ENCODE measurements at regions not wholly inside any gene's neighbourhood (a gene's known extent, or its start where the extent isn't known, plus 50 kb on each side); places are given as distances from the start of the nearest gene placed in this dataset.

DNA sequence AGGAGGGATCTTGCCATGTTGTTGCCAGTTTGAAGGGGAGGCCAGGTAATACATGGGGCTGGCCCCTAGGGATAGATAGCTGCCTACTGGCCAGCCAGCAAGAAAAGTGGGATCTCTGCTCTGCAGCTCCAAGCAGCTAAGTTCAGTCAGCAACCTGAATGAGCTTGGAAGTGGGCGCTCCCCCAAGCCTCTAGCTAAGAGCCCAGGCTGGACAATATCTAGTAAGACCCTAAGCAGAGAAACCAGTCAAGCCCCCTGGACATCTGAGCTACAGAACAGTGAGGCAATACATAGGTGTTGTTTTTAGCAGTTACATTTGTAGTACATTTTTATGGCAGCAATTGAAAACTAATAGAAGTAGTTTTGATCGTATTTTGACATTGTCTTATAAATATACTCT, 409.8 kb upstream of the SMIM21 start:
- no peak for DNase-seq

DNA sequence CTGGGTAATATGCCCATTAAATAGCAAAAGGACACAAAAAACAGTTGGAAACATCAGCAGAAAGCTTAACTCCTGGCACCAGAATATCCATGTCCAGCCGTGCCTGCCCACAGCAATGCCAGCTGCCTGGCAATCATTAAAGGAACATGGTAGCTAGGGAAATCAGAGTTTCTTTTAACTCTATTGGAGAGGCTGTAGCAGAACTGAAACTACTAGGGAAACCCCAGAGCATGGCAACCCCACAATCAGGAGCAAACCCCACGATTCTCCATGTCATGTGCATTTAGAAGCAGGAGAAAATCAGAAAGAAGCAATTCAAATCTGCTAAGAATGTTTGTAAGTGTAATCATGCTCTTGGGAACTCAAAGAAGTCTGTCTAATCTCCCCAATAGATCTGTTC, 409.0 kb upstream of the SMIM21 start:
- no peak for DNase-seq

DNA sequence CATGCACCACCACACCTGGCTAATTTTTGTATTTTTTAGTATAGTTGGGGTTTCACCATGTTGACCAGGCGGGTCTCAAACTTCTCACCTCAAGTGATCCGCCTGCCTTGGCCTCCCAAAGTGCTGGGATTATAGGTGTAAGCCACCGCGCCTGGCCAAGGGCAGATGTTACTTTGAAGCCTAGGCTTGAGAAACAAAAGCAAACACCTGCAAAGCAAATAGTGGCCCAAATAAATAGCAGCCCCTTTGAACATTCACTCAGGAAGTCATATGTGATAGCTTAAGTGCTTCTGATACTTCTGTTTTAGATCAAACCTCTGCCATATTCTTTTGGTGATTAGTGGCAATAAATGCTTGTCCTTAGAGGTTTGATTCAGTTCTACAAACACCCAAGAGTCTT, 404.5 kb upstream of the SMIM21 start:
- DNase-seq: no peak

DNA sequence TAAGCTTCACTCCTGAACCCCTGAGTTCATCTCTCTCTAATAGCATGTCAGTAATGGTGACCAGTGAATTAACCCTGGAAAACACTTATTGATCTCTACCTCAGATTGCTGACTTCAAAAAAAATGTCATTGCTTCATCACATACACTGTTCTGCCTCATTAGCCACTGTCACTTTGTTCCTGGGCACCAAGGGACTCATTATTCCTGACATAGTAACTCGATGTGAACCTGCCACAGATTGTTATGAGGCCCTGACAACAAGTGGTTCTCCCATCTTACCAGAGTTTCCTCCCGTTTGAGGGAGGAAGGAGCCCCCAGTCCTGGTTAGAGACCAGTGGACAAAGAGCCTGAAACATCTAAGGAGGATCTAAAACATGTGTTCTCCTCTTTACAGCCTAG, 403.3 kb upstream of the SMIM21 start:
- DNase-seq: no peak

DNA sequence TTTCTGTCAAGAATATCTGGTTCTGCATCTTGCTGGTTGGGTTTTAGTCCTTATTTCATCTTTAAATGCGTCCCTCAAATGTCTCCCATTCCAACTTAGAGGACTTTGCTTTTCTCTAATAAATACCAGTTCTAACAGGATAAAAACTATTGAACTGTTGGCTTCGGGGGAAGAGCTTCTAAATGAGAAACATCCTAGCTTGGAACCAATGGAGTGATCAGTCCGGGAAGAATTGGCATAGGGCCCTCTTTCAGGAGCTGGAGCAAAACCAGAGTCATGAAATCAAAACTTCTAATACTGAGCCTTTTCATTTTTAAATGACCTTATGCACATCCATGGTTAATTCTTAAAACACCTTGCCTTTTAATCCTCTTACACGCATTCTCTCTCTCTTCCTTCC, 401.6 kb upstream of the SMIM21 start:
- DNase-seq: no peak

DNA sequence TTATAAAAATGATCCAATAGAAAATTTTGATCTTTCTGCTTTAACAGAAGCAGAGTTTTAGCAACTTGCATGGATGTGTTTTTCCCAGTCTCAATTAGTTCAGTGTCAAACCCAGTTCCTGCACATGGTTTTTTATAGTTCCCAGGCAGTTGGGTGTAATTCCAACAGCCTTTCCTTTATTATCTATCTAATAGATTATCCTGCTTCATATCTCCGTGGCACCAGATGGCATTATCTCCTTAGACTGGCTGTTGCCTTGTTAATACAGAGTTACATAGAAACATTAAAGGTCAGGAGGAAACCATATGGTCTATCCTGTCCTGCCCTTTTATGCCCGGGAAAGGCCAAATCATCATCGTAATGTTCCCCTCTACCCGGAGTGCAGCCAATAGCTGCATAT, 400.9 kb upstream of the SMIM21 start:
- DNase-seq: no peak

DNA sequence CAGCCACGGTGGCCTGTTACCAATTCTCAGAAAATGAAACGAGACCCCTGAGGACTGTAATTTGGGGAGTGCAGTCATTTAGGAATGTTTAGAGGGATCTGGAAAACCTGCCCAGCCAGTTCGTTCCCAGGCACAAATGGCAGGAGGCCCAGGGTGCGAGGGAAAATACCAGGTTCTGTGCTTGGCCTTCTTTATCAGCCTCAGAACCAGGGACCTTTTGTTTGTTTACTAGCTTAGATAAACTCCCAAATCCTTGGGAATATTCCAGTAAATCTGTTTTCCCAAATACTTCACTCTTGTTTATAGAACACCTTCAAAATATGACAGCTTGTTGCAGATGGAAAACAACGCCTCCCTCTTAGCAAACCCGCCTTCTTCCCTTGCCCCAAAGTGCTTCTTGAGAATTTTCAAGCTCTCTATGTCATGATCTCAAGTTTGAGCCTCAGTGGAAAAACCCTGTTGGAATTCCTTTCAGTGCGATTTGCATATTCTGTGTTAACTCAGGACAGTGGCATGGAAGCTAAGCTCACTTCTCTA, 400.3 kb upstream of the SMIM21 start:
- no peak for DNase-seq

DNA sequence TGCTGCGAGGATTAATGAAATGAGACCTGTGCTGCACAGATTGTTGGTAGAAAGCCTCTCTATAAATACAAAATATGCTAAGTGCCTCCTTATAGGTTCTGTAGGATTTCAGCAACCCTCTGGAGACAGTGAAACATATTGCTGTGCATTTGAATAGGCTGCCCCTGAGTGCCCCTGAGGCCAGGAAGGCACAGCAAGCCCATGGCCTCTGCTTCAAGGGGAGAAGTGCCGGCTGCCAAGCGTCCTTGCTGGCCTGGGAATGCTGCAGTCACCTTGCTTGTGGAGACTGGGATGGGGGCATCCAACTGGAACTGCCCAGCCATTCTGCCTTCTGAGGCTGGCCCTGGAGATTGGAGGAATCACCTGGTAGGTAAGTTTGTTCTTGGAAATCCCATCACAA, 397.2 kb upstream of the SMIM21 start:
- DNase-seq: no peak

DNA sequence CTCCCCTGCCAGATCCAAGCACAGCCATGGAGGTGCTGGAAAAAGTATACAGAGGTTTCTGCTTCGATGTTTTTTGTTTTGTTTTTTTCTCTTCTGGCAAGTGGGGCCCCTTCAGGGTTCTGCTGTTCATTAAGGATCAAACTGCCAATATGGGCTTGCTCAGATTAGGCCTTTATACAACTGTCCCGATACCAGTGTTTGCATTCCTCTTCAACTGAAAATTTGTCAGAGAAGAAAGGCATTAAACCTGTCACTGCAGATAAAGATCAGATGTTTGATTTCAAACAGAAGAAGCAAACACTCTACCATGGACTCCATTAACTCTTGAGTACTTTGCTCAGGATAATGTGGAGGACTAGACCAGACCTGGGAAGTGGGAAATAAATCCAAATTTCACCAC, 396.0 kb upstream of the SMIM21 start:
- no peak for DNase-seq

DNA sequence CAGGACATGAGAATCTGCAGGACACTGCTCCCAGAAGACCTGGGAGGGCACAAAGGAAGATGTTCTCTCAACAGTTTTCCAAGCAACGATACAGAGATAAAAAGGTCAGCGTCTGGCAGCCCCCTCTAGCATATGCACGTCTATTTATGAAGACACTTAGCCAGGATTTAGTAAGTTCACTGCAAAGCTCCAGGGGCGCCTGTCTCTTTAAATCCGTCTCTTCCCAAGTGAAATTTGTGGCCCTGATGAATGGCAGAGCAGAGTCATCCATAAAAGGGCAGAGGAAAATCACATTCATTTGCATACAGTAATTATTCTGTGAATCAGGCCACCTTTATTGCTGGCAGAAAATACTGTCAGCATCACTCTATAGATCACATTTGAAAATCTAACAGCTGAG, 390.9 kb upstream of the SMIM21 start:
- no peak for DNase-seq

DNA sequence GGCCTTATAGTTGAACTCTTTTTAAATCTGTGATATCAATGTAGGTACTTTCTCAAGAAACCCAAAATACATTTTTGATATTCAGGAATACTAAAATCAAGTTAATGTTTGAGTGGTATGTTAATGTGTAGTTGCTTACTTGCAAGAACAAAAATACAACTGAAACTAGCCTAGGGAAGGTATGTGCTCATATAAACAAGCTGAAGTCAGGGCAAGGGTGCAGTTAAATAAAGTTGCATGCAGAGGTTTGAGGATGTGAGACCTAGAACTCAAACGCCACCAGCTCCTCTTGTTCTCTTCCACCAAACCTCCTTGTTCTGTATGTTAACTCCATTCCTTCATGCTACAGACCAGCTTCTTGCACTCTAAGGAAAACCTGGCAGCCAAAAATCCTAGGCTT, 388.3 kb upstream of the SMIM21 start:
- no peak for DNase-seq

DNA sequence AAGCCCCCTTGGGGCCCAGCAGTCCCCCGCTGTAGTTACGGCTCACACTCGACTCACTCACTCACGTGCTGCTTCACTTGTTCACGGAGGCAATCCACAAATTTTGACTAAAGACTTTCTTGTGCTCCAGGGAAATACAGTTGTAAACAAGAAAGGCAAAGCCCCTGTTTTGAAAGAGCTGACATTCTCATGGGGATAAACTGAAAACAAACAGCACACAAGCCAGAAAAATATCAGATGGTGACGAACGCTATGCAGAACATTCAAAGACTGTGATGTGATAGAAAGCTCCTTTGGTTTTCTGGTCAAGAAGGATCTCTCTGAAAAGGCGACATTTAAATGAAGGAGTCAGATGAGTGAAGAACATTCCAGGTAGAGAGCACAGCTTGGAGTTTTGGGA, 385.3 kb upstream of the SMIM21 start:
- no peak for DNase-seq

DNA sequence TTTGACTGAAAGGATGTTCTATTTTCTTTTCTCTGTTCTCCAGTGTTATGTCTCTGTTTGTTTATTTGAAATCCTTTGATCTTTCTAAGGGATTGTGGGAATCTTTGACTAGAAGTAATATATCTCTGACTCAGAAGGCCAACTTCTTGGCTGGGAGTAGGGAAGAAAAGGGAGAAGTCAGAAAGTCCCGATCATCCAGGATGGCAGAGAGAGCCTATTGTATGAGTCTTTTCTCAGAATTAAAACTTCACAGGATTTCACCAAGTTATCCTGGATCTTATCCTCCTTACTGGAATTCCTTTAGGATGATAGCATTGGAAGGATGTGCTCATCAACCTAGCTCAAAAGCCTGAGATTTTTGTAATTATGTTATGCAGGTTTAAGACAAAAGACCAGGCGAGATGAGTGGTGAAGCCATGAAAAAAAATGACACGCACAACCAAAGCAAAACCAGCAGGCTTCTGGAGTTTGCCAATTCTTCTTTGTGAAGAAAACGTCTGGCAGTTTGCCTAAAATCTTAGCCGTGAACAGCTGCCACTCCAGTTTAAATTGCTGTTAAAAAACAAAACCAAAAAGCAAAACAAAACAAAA, 383.6 kb upstream of the SMIM21 start:
- no peak for DNase-seq

DNA sequence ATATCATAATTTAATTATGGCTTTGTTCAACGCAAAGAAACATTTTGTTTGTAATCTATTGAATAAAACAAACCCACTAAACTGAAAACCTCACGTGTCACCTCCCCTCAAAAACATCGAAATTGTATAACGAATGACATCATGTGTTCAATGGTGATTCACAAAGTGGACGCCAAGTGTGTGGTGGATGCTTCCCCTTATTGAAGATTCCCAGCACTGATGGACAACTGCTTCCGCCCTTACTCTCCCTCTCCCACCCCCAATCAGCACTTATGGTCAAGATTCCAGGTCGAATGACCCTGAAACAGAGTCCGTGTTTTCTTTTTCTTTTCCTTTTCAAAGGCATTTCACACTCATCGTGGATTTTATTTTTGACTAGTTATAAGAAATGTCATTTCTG, 383.0 kb upstream of the SMIM21 start:
- DNase-seq: no peak

DNA sequence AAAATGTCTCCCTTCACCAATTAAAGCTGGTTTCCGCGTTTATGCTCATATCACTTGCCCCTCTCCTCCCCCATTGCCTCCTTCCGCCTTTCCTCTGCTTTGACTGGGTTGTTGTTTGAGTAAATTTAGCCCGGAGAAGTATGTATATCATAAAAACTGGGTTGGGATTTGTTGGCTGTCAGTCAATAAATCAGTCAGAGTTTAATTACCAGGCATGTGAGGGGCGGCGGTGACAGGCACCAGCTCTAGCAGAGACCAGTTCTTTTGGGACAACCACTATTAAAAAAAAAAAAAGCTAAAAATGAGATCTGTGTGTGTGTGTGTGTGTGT, 382.4 kb upstream of the SMIM21 start:
- DNase-seq: no peak

DNA sequence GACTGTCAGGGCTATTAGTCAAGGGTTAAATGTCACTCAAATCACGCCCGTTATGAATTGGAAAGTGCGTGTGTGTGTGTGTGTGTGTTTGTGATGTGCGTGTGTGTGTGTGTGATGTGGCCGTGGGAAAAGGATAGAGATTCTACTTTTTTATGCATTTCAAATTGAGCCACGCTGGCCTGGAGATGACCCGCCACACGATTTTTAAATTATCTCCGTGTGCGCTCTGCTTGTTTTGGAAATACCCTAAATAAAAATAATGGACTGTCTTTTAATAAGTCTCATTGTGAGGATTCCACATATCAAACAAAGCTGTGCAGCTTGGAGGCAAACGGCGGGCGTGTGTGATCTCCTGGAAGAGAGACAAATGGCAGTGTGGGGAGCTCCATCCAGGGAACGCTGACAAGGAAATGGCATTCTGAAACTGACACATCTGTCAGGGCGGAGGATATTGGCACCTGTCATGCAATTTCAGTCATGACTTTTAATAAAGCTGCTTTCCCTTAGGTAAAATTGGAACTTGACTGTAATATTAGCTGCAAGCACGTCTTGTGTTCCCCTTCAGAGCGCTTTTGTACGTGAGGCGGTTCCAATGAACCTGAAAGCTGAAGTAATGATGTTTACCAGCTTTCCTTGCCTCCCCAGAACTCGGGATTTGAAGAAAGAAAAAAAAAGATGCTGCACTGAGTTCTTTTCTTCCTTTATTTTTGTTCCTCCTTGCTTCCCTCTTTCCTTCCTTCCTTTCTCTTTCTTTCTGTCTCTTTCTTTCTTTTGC, 381.8 kb upstream of the SMIM21 start:
- DNase-seq: no peak

DNA sequence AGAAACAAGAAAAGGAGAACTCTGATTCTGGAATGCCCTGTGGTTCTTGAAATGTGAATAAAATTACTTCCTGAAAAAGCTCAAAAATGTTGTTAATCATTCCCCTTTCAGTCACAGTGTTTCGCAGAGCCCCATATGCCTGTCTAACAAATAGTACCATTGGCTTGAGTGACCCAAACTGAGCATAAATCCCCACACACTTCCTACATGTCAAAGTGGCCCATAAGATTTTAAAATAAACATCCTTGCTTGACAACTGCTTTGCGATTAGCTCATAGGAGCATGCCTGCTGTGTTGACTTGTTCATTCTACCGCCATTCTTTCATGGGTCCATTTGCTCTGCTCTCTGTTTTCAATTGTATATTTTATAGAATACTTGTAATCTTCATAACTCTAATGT, 377.8 kb upstream of the SMIM21 start:
- DNase-seq: no peak

DNA sequence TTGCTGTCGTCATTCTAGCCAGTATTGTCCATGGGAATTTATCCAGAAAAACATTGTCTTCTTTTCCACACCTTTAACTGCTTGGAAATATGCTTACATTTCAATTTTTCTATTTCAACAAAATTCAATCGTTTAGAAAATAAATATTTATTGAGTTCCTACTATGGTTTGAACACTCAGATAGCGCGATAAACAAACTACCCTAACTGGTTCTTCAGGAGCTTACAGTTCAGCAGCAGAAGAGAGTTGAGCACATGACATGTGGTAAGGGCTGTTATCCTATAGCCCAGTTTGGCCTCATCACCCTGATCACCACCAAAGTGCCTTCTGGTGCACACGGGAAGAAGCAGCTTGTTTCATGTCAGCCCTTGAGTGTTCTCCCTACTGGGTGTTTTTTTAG, 375.2 kb upstream of the SMIM21 start:
- DNase-seq: no peak

DNA sequence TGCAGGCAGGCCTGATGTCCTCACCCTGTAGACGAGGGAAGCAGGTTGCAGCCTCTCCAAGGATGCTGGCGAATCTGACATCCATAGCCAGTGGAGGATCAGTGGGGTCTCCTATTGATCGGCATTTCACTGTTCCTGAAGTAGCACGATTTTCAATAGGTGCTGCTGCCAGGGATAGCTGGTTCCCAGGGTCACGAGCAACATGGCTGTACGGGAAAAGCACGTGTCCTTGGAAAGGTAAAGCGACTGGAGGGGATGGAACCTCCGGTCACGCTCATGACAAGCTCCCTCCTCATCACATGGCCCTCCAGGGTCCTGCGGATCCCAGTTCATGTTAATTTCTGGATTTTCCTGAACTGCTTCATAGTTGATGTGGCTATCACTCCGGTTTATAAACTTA, 373.7 kb upstream of the SMIM21 start:
- no peak for DNase-seq

DNA sequence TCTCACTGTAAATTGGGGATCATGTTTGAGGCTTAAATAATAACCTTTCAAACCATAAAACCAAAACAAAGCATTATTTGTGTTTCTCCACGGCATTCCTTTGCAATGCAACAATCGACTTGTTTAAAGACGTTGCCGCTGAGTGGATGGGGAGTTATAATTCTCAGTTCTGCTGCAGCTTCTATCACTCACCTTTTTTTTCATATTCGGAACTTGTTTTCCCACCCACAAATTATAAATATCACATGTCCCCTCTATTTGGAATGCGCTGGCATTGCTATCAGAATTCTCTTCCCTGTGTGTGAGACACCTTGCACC, 372.8 kb upstream of the SMIM21 start:
- DNase-seq: no peak

DNA sequence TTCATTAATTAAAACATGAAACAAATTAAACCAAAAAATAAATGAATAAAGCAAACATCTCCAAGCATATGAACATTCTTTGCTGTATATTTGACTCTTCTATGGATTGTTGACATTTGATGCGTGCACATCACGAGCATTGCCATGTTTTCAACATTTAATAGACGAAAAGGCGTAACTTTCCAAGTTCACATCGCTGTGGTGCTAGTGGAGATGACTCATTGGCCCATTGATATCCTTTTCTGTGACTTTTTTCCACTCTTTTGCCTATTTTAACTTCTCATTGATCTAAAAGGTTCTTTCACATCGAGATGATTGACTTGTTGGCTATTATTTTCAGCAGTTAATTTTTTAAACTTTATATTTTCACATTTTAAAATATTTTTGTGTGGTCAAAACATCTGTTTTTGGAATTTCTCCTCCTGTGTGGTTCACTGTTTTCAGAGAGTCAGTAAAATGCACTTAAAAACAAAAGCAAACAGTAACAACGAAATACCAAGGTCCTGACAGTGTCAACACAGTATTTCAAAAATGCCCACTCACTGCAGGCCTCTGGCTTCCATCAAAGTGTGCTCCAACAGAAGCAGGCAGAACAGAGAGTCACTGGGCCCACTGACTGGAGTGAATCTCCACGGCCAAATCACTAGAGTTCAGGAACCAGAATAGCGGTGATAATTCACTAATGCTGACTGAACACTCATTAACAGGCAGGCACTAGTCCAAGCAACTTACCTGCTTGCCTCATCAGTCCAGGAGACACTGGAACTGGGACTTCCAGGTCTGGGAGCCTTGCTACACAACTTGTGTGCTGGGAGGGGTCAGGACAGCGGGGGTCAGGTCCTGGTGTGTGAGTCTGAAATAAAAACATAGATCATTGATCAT, 372.2 kb upstream of the SMIM21 start:
- no peak for DNase-seq

DNA sequence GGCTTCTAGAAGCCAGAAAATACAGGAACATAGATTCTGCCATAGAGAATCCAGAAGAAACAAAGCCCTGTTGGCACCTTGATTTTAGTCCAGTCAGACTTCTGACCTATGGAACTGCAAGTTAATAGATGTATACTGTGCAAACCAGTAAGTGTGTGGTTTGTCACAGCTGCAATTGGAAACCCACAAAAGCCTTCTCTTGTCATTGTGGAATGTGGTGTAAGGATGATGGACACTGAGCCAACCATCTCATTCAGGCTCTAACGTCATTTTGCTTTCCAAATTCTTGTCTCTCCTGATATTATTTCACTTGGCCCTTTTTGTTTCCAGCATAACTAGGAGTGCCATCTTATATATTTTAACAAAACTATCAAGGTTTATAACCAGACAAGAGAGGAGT, 369.5 kb upstream of the SMIM21 start:
- DNase-seq: no peak

DNA sequence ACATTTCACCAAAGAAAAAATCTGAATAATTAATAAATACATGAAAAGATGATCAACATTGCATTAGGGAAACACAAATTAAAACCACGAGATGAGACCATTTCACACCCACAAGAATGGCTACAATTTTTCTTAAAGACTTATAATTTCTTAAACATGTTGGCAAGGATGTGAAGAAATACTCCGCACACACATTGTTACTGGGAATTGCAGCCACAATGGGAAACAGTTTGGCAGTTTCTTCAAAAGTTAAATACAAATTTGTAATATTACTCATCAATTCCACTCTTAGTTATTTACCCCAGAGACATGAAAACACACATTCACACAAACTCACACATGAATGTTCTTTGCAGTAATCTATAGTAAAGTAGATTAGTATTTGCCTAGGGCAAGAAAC, 363.3 kb upstream of the SMIM21 start:
- no peak for DNase-seq

DNA sequence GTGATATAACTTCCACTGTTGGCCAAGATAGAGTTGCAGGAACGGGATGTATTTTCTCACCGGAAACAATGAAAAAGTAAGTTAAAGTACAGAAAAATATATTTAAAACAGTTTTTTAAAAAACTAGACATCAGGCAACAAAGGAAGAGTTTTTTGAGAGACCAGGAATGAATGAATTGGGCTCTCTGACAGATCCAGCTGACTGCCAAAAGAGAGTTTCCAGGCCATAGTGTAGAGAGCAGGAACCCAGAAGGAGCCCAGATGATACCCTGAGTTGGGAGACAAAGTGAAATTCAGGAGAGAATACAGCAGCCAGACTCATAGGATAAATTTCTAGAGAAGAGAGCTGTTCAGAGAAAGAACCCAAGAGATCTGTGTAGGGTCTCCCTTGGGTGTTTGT, 362.6 kb upstream of the SMIM21 start:
- DNase-seq: no peak
